Activated CD4-positive, alpha-beta memory T cell treated with anti-CD3 and anti-CD28 coated beads, Interleukin-2, amount 10 ng/mL, durations not matched to agents 7 days and 5 days (primary cell): ENCODE measurements at regions not wholly inside any gene's neighbourhood (a gene's known extent, or its start where the extent isn't known, plus 50 kb on each side); places are given as distances from the start of the nearest gene placed in this dataset.
"Not testable (repeated sequence)": the region's sequence is repeated elsewhere in the genome, so short reads cannot be mapped to it uniquely, and the experiment has no call there.

Experiments used
- CTCF ChIA-PET: fragments of 350-600 bp; sonication (Branson Sonifier 250); formaldehyde crosslinking; loops from one replicate; lab custom pipeline; 2021; ENCODE audit warnings: antibody characterized with exemption, inconsistent platforms; lab: Charles Lee
- POLR2A ChIA-PET: fragments of 350-600 bp; sonication (Branson Sonifier 250); formaldehyde crosslinking; loops from one replicate; lab custom pipeline; 2021; ENCODE audit warnings: antibody characterized with exemption; lab: Charles Lee
- DNase-seq: peaks from one replicate; pipeline ENCODE4 v3.0.0-alpha.2; 2020
- H3K27ac Mint-ChIP-seq: one replicate; pipeline ENCODE4 v1.8.0; 2021; ENCODE audit warnings: mild to moderate bottlenecking, mixed read lengths
- H3K27me3 Mint-ChIP-seq: one replicate; pipeline ENCODE4 v1.8.0; 2021; ENCODE audit warnings: mixed read lengths
- H3K36me3 Mint-ChIP-seq: one replicate; pipeline ENCODE4 v1.8.0; 2021; ENCODE audit warnings: low read depth, mixed read lengths
- H3K4me1 Mint-ChIP-seq: one replicate; pipeline ENCODE4 v1.8.0; 2021; ENCODE audit warnings: mixed read lengths
- H3K4me3 Mint-ChIP-seq: one replicate; pipeline ENCODE4 v1.8.0; 2021; ENCODE audit warnings: mild to moderate bottlenecking, mixed read lengths
- H3K9me3 Mint-ChIP-seq: one replicate; pipeline ENCODE4 v1.8.0; 2021; ENCODE audit warnings: mixed read lengths

DNA sequence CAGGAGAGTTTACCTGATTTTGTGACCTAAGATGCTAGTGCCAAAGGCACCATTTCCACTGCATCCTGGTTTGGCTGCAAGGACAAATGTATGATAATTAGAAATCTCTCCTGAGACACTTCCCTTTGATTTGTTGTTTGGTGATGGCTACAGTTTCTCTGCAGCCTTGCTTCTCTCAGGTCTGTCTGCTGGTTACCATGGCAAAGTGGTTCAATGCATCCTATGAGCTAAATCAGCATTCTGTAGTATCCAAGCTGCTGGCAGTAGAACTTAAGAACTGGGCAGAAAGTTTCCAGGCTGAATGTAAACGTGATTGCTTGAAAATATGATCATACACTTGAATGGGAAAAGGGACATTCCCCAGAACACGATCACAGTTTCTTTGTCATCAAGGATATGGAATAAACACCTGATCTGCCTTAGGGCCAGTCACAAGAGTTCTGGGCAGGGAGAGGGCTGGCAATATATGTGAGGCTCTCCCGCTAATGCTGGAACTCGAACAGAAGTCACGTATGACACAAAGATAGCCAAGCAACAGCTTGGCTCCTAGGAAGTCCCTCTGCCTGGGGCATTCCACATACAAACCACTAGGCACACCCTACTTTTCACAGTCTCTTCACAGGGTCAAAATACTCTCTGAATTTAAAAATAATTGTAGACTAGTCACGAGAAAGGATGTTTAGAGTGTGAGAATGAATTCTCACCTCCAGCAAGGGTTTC is 138.1 kb upstream of the GRAMD2B start:
- H3K27me3 Mint-ChIP-seq: no peaks in the 10 kb centered on the region
- no peak overlapping the region for H3K4me3 Mint-ChIP-seq
- DNase-seq: no peak
- POLR2A ChIA-PET: no interaction called here
- no peak overlapping the region for H3K27ac Mint-ChIP-seq
- H3K4me1 Mint-ChIP-seq: no peaks in the 10 kb centered on the region
- no peaks in the 10 kb centered on the region for H3K36me3 Mint-ChIP-seq
- H3K9me3 Mint-ChIP-seq: no peaks in the 10 kb centered on the region
- CTCF ChIA-PET: no interaction called here

DNA sequence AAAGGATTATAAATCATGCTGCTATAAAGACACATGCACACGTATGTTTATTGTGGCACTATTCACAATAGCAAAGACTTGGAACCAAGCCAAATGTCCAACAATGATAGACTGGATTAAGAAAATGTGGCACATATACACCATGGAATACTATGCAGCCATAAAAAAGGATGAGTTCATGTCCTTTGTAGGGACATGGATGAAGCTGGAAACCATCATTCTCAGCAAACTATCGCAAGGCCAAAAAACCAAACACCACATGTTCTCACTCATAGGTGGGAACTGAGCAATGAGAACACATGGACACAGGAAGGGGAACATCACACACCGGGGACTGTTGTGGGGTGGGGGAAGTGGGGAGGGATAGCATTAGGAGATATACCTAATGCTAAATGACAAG is 127.1 kb upstream of the GRAMD2B start:
- H3K9me3 Mint-ChIP-seq, POLR2A ChIA-PET, H3K4me3 Mint-ChIP-seq, DNase-seq, H3K27me3 Mint-ChIP-seq, H3K4me1 Mint-ChIP-seq, H3K27ac Mint-ChIP-seq, CTCF ChIA-PET, H3K36me3 Mint-ChIP-seq: not testable (repeated sequence)

DNA sequence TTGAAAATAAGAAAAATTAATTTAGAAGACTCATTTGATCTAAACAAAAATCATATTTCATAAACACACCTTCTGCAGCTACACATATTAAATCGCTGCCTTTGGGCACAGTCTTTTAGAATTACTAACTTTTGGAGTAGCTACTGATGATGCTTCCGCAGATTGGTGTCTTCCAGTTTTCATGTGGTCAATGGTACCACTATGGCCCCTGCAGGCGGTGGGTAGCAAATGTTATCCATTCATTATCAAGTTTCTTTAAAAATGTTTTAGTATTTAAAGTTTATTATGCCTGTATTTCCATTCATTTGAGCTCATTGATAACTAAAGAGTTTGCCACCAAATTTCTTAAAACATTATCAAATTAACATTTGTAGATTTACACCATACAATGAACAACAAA is 122.9 kb upstream of the GRAMD2B start:
- H3K9me3 Mint-ChIP-seq: peaks cover 8% of the 10 kb centered on the region
- no peak overlapping the region for H3K4me3 Mint-ChIP-seq
- no peaks in the 10 kb centered on the region for H3K36me3 Mint-ChIP-seq

DNA sequence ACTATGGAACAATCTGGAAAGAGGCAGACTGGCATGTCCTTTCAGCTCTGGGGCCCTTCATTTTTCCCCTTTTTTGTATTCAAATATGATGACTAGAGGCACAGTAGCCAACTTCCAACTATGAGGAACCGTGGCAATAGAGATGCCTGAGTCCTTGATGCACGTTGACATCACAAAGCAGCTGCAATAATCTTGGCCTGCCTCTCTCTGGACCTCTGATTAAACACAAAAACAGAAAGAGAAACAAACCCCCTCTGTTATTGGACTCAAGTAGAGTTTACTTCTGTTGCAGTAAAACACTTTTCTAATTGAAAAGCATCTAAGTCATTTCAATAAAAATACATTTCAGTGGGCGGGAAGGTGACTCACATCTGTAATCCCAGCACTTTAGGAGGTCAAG is 122.2 kb upstream of the GRAMD2B start:
- ChIA-PET CTCF (no interaction called here), POLR2A (no interaction called here)
- no peak overlapping the region for H3K27ac Mint-ChIP-seq
- no peak overlapping the region for H3K4me3 Mint-ChIP-seq
- peaks cover 8% of the 10 kb centered on the region for H3K9me3 Mint-ChIP-seq
- no peak for DNase-seq
- no peaks in the 10 kb centered on the region for H3K36me3 Mint-ChIP-seq
- H3K27me3 Mint-ChIP-seq: no peaks in the 10 kb centered on the region
- H3K4me1 Mint-ChIP-seq: no peaks in the 10 kb centered on the region

More for the DNA sequence above, 122.9 kb upstream of the GRAMD2B start:
- Mint-ChIP-seq H3K27ac (no peak overlapping the region), H3K27me3 (no peaks in the 10 kb centered on the region), H3K4me1 (no peaks in the 10 kb centered on the region)
- ChIA-PET POLR2A (no interaction called here), CTCF (no interaction called here)
- no peak for DNase-seq

DNA sequence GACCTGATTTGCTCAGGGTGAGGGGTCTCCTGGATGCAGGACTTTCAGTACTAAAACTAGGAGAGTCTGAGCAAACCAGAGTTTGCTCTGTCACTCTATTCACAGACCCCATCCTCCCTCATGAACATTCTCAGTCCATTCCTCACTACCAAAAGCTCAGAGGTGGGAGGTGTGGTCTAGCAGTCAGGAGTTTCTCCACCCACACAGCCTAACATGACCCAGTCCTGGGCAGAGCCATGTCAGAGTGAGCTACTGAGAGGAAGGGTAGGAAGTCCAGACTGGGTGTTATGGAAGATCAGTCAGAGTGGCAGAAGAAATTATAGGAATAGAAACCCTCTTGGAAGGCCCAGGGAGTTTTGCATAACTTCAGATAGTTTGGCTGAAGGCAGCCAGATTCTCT is 113.3 kb upstream of the GRAMD2B start:
- H3K4me1 Mint-ChIP-seq: no peaks in the 10 kb centered on the region
- ChIA-PET CTCF (no interaction called here), POLR2A (no interaction called here)
- H3K36me3 Mint-ChIP-seq: no peaks in the 10 kb centered on the region
- H3K9me3 Mint-ChIP-seq: no peaks in the 10 kb centered on the region
- no peak overlapping the region for H3K27ac Mint-ChIP-seq
- DNase-seq: no peak
- peaks cover 6% of the 10 kb centered on the region for H3K27me3 Mint-ChIP-seq
- H3K4me3 Mint-ChIP-seq: no peak overlapping the region

DNA sequence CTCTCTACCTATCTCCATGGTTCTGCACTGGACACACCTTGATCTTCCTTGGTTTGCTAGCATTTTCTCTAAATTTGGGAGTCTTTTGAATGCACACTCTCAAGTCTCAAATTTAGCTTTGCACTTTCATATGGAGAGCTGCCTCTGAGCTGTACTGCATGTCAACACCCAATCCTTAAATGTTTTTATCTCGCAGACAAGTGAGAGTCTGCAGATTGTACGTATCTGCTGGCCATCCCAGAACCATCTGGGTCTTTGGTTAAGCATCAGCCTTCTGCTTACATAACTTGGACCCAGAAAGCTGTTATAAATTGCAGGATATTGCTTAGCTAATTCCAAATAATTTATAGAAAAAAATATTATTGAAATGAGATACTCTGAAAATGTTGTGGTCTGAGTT is 111.4 kb upstream of the GRAMD2B start:
- H3K27ac Mint-ChIP-seq: no peak overlapping the region

DNA sequence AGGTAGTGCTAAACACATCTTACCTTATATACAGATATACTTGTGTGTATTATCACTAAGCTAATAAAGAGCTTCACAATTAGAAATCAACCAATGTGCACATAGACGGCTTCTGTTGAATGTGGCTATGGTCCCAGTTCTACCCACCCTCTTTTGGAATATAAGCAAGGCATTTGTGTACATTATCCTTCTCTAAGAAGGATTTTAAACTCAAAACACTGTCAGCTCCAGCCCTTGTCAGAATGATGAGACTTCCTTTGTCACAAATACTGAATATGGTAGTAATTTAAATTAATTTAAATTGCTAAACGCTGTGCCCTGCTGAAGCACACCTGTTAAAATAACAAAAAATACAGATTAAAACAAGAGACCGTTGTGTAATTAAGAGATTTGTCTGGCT is 107.9 kb upstream of the GRAMD2B start:
- H3K4me3 Mint-ChIP-seq: no peak overlapping the region
- no peaks in the 10 kb centered on the region for H3K4me1 Mint-ChIP-seq
- DNase-seq: no peak
- no peak overlapping the region for H3K27ac Mint-ChIP-seq
- H3K9me3 Mint-ChIP-seq: no peaks in the 10 kb centered on the region
- no peaks in the 10 kb centered on the region for H3K36me3 Mint-ChIP-seq
- CTCF ChIA-PET: interaction anchor here (1.5 kb wide), 1 partner anchor 224 kb away, joined by 3 read pairs; no protein-coding TSS in a partner anchor
- H3K27me3 Mint-ChIP-seq: peaks cover 14% of the 10 kb centered on the region
- POLR2A ChIA-PET: no interaction called here

More for the DNA sequence above, 111.4 kb upstream of the GRAMD2B start:
- Mint-ChIP-seq H3K36me3 (no peaks in the 10 kb centered on the region), H3K27me3 (peaks cover 11% of the 10 kb centered on the region), H3K9me3 (no peaks in the 10 kb centered on the region), H3K4me3 (no peak overlapping the region), H3K4me1 (no peaks in the 10 kb centered on the region)
- no peak for DNase-seq
- POLR2A ChIA-PET: no interaction called here
- CTCF ChIA-PET: no interaction called here

DNA sequence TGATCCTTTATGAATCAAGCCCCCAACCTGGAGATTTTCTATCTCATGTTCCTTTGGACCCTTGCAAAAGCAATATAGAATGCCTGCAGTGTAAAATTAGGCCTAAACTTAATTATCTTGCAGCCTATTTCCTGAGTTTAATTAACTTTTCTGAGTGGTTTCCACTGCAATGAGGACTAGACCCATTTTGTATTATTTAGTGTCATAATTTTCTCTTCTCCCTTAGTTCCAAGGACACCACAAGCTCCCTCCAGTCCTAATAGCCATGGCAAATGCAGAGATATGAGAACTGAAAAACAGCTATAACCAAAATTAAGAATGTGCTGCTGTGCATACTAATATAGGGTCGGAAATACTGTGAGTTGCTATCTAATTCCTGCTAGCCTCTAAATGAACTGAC is 90.9 kb upstream of the GRAMD2B start:
- no peaks in the 10 kb centered on the region for H3K9me3 Mint-ChIP-seq
- H3K36me3 Mint-ChIP-seq: no peaks in the 10 kb centered on the region
- no peaks in the 10 kb centered on the region for H3K4me1 Mint-ChIP-seq
- ChIA-PET CTCF (no interaction called here), POLR2A (no interaction called here)
- no peak for DNase-seq
- peaks cover 2% of the 10 kb centered on the region for H3K27me3 Mint-ChIP-seq
- no peak overlapping the region for H3K27ac Mint-ChIP-seq
- H3K4me3 Mint-ChIP-seq: no peak overlapping the region

DNA sequence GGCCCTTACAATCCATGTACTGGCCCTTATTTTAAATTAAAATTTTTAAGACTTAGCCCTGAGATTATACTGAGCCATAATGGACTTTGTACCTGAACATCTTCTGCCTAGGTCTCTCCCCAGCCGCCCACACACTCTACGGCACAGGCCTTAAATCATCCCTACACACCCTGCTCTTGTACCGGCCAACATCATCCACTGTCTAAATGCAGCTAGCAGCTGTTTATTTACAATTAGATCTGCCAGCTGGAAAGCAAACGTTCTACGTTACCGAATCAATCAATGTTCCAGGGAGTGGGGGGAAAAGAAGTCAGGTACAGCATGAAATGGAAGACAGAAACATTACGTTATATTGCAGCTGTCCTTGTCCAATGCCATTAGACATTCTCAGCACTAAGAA is 88.4 kb upstream of the GRAMD2B start:
- POLR2A ChIA-PET: no interaction called here
- no peak overlapping the region for H3K27ac Mint-ChIP-seq
- H3K27me3 Mint-ChIP-seq: no peaks in the 10 kb centered on the region

DNA sequence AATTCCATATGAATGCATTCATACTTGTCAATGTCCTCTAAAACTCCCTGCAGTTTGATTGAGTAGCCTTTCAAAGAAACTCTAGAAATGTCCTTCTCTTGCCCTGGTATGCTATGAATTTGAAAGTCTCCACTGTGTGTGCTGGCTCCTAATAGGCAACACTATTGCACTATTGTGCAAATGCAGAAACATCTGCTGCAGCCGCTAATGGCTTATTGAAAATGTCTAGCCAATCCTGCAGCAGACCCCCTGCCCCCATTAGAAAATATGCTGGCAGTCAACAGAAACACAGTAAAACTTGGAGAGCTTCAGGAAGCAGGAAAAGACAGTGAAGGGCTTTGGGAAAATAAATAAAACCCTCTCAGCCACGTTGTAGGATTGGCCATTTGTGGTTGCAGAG is 87.3 kb upstream of the GRAMD2B start:
- Mint-ChIP-seq H3K4me3 (no peak overlapping the region), H3K27ac (no peak overlapping the region), H3K4me1 (no peaks in the 10 kb centered on the region), H3K36me3 (no peaks in the 10 kb centered on the region), H3K9me3 (no peaks in the 10 kb centered on the region), H3K27me3 (peaks cover 1% of the 10 kb centered on the region)
- ChIA-PET CTCF (interaction anchor here (4.4 kb wide), 1 partner anchor 204 kb away, joined by 53 read pairs; no protein-coding TSS in a partner anchor), POLR2A (no interaction called here)
- DNase-seq: no peak

More for the DNA sequence above, 88.4 kb upstream of the GRAMD2B start:
- DNase-seq: no peak
- CTCF ChIA-PET: interaction anchor here (0.9 kb wide), 1 partner anchor 166 kb away, joined by 3 read pairs; no protein-coding TSS in a partner anchor
- Mint-ChIP-seq H3K36me3 (no peaks in the 10 kb centered on the region), H3K4me1 (no peaks in the 10 kb centered on the region), H3K9me3 (no peaks in the 10 kb centered on the region), H3K4me3 (no peak overlapping the region)

DNA sequence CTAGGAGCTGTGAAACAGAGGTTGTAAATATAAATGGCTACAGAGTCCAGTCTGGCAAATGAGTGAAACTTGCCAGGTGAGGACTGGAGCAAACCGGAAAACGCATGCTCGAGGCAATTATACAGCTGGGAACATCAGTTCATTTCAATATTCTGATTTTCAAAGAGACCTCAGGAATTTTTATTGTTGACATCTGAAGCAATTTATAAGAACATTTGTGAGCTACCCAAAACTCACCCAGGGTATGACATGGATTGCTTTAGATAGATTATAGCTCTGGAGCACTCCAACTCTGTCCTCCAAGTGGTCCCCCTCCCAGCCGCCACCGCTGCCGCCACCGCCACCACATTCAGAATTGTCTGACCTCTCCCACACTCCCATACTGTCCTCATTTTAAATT is 84.6 kb upstream of the GRAMD2B start:
- POLR2A ChIA-PET: interaction anchor here (1.3 kb wide), 1 partner anchor 263 kb away, joined by 4 read pairs; the partner anchor contains the start of gene PHAX
- no peak overlapping the region for H3K27ac Mint-ChIP-seq

DNA sequence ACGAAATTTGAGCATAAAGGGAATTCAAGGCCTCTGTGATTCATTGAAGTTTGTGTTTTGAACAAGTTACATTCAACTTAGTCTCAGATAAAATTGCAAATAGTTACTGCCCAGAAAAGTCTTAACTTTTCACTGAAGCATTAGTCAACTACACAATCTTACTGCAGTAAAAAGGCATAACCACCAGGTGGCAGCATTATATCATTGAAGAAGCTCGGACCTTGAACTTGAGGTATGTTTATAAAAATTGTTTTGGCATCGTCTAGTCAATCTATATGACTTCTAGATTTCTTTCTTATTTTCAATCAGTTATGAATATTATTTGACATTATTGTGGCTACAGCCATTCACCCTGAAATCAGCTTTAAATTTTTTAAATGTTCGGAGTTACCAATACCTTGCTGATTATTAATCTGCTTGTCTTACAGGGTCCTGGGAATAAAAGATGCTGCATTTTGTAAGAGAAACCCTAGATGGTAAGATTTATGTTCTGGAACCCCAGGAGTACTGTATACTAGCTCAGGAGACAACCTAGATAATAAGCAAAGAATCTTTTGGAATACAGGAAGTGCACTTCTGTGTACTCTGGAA is 83.9 kb upstream of the GRAMD2B start:
- ChIA-PET CTCF (interaction anchor here (0.6 to 4.4 kb wide), 21 partner anchors 9 to 262 kb away, joined by 3 to 53 read pairs (median 4); partner anchors contain the start of genes ALDH7A1 and PHAX), POLR2A (interaction anchor here (1.3 kb wide), 1 partner anchor 262 kb away, joined by 4 read pairs; the partner anchor contains the start of gene PHAX)
- DNase-seq: peak; percentile 46

More for the DNA sequence above, 84.6 kb upstream of the GRAMD2B start:
- Mint-ChIP-seq H3K36me3 (no peaks in the 10 kb centered on the region), H3K9me3 (no peaks in the 10 kb centered on the region), H3K27me3 (peaks cover 12% of the 10 kb centered on the region), H3K4me1 (no peaks in the 10 kb centered on the region), H3K4me3 (no peak overlapping the region)
- CTCF ChIA-PET: interaction anchor here (1.0 to 4.4 kb wide), 20 partner anchors 9 to 263 kb away, joined by 3 to 53 read pairs (median 4); partner anchors contain the start of genes ALDH7A1 and PHAX
- DNase-seq: no peak

DNA sequence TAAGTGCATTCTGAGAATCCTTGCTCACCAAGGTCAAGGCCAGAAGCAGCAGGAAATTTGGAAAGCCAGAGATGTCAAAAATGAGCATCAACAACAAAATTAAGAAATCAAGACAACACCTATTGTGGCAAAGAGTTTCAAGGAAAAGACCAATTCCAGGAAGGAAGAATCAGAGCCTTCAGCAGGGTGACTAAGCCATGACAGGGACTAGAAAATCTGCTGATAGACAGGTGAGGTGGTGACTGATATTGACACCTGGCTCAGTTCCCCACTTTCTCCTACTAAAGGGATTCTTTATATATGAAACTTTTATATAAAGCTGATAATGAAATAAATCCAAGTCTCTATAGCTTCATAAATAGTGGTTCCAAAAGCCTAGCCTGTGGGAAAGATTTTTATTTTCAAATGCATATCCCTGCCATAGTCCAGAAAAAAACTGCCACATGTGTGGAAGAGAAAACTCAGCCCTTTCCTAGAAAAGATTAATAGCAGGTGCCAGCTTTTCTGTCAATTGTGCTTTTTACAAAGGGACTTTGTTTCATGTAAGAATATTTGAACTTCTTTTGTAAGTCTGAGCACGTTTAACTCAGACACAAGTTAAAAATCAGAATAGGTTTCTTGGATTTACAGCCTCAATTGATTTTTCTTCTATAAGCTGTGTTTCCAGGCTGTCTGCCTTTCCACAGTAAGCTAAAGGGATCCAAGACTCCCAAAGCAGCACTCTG is 81.1 kb upstream of the GRAMD2B start:
- peaks cover 27% of the 10 kb centered on the region for H3K27me3 Mint-ChIP-seq
- H3K4me3 Mint-ChIP-seq: no peak overlapping the region
- POLR2A ChIA-PET: no interaction called here
- CTCF ChIA-PET: interaction anchor here (0.5 to 3.6 kb wide), 6 partner anchors 11 to 261 kb away, joined by 3 to 20 read pairs (median 4); no protein-coding TSS in a partner anchor
- no peaks in the 10 kb centered on the region for H3K36me3 Mint-ChIP-seq
- no peaks in the 10 kb centered on the region for H3K9me3 Mint-ChIP-seq
- no peak for DNase-seq
- no peak overlapping the region for H3K27ac Mint-ChIP-seq
- no peaks in the 10 kb centered on the region for H3K4me1 Mint-ChIP-seq

More for the DNA sequence above, 83.9 kb upstream of the GRAMD2B start:
- H3K27me3 Mint-ChIP-seq: peaks cover 14% of the 10 kb centered on the region
- H3K4me1 Mint-ChIP-seq: no peaks in the 10 kb centered on the region
- H3K9me3 Mint-ChIP-seq: no peaks in the 10 kb centered on the region
- no peaks in the 10 kb centered on the region for H3K36me3 Mint-ChIP-seq
- no peak overlapping the region for H3K4me3 Mint-ChIP-seq
- no peak overlapping the region for H3K27ac Mint-ChIP-seq
